ENCODE measurements at regions not wholly inside any gene's neighbourhood (a gene's known extent, or its start where the extent isn't known, plus 50 kb on each side); places are given as distances from the start of the nearest gene placed in this dataset.

- DNase-seq (ENCODE audit: low read depth in 2 of 2), result no peak
Observed at GRCh38 chr4:31058656-31059055, 338.5 kb downstream of the PCDH7 start.

GRCh38 chr4:31059753-31060522, 339.8 kb downstream of the PCDH7 start:
- DNase-seq (ENCODE audit: low read depth in 2 of 2), result no peak

GRCh38 chr4:31065086-31065485, 344.9 kb downstream of the PCDH7 start:
- DNase-seq (ENCODE audit: low read depth in 2 of 2), result no peak

- no peak for DNase-seq (ENCODE audit: low read depth in 2 of 2)
Observed at GRCh38 chr4:31068257-31069075, 348.3 kb downstream of the PCDH7 start.

- no peak for DNase-seq (ENCODE audit: low read depth in 2 of 2)
Observed at GRCh38 chr4:31069151-31069550, 349.0 kb downstream of the PCDH7 start.

GRCh38 chr4:31071508-31072486, 351.6 kb downstream of the PCDH7 start:
- no peak for DNase-seq (ENCODE audit: low read depth in 2 of 2)

GRCh38 chr4:31075969-31076368, 355.8 kb downstream of the PCDH7 start:
- no peak for DNase-seq (ENCODE audit: low read depth in 2 of 2)

GRCh38 chr4:31078661-31079060, 358.5 kb downstream of the PCDH7 start:
- DNase-seq (ENCODE audit: low read depth in 2 of 2), result no peak

GRCh38 chr4:31080887-31081286, 360.7 kb downstream of the PCDH7 start:
- DNase-seq (ENCODE audit: low read depth in 2 of 2), result no peak

GRCh38 chr4:31081366-31081765, 361.2 kb downstream of the PCDH7 start:
- DNase-seq (ENCODE audit: low read depth in 2 of 2), result no peak

GRCh38 chr4:31083456-31083855, 363.3 kb downstream of the PCDH7 start:
- DNase-seq (ENCODE audit: low read depth in 2 of 2), result no peak

GRCh38 chr4:31084806-31085416, 364.7 kb downstream of the PCDH7 start:
- DNase-seq (ENCODE audit: low read depth in 2 of 2), result no peak

GRCh38 chr4:31085689-31086088, 365.5 kb downstream of the PCDH7 start:
- DNase-seq (ENCODE audit: low read depth in 2 of 2), result no peak

GRCh38 chr4:31086756-31087330, 366.7 kb downstream of the PCDH7 start:
- no peak for DNase-seq (ENCODE audit: low read depth in 2 of 2)

- no peak for DNase-seq (ENCODE audit: low read depth in 2 of 2)
Observed at GRCh38 chr4:31088600-31089230, 368.5 kb downstream of the PCDH7 start.

GRCh38 chr4:31089815-31090214, 369.6 kb downstream of the PCDH7 start:
- no peak for DNase-seq (ENCODE audit: low read depth in 2 of 2)

GRCh38 chr4:31094474-31094873, 374.3 kb downstream of the PCDH7 start:
- no peak for DNase-seq (ENCODE audit: low read depth in 2 of 2)

- no peak for DNase-seq (ENCODE audit: low read depth in 2 of 2)
Observed at GRCh38 chr4:31097999-31098398, 377.8 kb downstream of the PCDH7 start.

GRCh38 chr4:31100536-31100935, 380.4 kb downstream of the PCDH7 start:
- DNase-seq (ENCODE audit: low read depth in 2 of 2), result no peak

GRCh38 chr4:31104043-31104442, 383.9 kb downstream of the PCDH7 start:
- no peak for DNase-seq (ENCODE audit: low read depth in 2 of 2)

GRCh38 chr4:31104577-31104976, 384.4 kb downstream of the PCDH7 start:
- no peak for DNase-seq (ENCODE audit: low read depth in 2 of 2)

All from stimulated activated CD8-positive, alpha-beta memory T cell treated with anti-CD3 and anti-CD28 coated beads, Interleukin-2, amount 100 ng/mL, for 48 hours (primary cell).